ENCODE measurements at regions not wholly inside any gene's neighbourhood (a gene's known extent, or its start where the extent isn't known, plus 50 kb on each side); places are given as distances from the start of the nearest gene placed in this dataset.

DNA sequence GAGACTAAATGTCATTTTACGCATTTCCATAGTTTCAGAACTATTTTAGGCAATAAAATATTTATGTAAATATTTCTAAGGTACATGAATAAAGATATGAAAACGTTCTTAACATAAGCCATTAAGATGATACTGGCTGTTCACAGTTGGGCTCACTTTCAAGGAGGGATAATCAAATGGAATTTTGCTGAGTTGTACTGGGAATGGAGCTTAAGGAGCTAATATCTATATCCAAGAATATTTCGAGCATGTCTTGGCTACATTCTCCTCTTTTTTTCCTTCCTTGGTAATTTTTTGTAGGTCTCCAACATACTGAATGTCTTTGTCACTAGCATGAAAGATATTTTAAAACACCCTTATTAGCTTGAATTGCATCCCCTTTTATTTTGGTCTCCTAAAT is 383.4 kb downstream of the RAP2B start:
- SMC1A ChIA-PET (ENCODE audit: uncharacterized antibody, unreplicated experiment), result interaction anchor here (1.0 to 1.5 kb wide), 2 partner anchors 8 to 19 kb away, joined by 3 read pairs; no protein-coding TSS in a partner anchor
- WGBS (ENCODE audit: insufficient coverage, insufficient replicate concordance, low lambda C conversion rate, missing lambda C conversion rate), result 3% methylated on average over 3 of the region's 3 CpGs
- no peaks in the 10 kb centered on the region for H3K79me2 ChIP-seq (ENCODE audit: control insufficient read depth, insufficient read depth, low read length)
- no TSS peak for BruUV-seq (replicated peaks)
- intact Hi-C loops (cut with micrococcal nuclease; ENCODE audit: unreplicated experiment), result no loop called here
- no peaks in the 10 kb centered on the region for H4K20me1 ChIP-seq (ENCODE audit: control insufficient read depth, insufficient read depth)
- ATAC-seq, result no peak
- no peaks in the 10 kb centered on the region for H3K36me3 ChIP-seq (ENCODE audit: control insufficient read depth in 2 of 2, insufficient read depth in 2 of 2, low read length in 1 of 2)
- CTCF ChIA-PET, result no interaction called here
- H2AFZ ChIP-seq (ENCODE audit: control insufficient read depth, low read depth, low read length), result no peak overlapping the region
- no peak for DNase-seq (ENCODE audit: low read depth, low spot score)
- no peak for FAIRE-seq
- no peaks in the 10 kb centered on the region for H3K9me3 ChIP-seq (replicated peaks; ENCODE audit: control insufficient read depth, insufficient read depth, low read length)
- H3K4me3 ChIP-seq, result no peak overlapping the region
- H3K4me1 ChIP-seq (ENCODE audit: control insufficient read depth, insufficient read depth, low read length), result no peaks in the 10 kb centered on the region
- H3K9ac ChIP-seq (ENCODE audit: control insufficient read depth, insufficient read depth, low read length), result no peak overlapping the region
- no peaks in the 10 kb centered on the region for H3K27me3 ChIP-seq (replicated peaks in 1 of 2; ENCODE audit: control insufficient read depth in 2 of 2, insufficient read depth in 2 of 2, low read length in 1 of 2)
- POLR2A ChIA-PET, result no interaction called here
- no peak overlapping the region for H3K4me2 ChIP-seq (ENCODE audit: control insufficient read depth, insufficient read depth)
- H3K27ac ChIP-seq (ENCODE audit: control insufficient read depth, insufficient read depth), result no peak overlapping the region
- RAD21 ChIA-PET (ENCODE audit: unreplicated experiment), result no interaction called here
- TF ChIP-seq, protein P1, sequence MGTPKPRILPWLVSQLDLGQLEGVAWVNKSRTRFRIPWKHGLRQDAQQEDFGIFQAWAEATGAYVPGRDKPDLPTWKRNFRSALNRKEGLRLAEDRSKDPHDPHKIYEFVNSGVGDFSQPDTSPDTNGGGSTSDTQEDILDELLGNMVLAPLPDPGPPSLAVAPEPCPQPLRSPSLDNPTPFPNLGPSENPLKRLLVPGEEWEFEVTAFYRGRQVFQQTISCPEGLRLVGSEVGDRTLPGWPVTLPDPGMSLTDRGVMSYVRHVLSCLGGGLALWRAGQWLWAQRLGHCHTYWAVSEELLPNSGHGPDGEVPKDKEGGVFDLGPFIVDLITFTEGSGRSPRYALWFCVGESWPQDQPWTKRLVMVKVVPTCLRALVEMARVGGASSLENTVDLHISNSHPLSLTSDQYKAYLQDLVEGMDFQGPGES (IDR thresholded peaks at IDR 0.05), result no peak
- TF ChIP-seq, protein P2, sequence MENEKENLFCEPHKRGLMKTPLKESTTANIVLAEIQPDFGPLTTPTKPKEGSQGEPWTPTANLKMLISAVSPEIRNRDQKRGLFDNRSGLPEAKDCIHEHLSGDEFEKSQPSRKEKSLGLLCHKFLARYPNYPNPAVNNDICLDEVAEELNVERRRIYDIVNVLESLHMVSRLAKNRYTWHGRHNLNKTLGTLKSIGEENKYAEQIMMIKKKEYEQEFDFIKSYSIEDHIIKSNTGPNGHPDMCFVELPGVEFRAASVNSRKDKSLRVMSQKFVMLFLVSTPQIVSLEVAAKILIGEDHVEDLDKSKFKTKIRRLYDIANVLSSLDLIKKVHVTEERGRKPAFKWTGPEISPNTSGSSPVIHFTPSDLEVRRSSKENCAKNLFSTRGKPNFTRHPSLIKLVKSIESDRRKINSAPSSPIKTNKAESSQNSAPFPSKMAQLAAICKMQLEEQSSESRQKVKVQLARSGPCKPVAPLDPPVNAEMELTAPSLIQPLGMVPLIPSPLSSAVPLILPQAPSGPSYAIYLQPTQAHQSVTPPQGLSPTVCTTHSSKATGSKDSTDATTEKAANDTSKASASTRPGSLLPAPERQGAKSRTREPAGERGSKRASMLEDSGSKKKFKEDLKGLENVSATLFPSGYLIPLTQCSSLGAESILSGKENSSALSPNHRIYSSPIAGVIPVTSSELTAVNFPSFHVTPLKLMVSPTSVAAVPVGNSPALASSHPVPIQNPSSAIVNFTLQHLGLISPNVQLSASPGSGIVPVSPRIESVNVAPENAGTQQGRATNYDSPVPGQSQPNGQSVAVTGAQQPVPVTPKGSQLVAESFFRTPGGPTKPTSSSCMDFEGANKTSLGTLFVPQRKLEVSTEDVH (IDR thresholded peaks at IDR 0.05; ENCODE audit: low read depth, partially characterized antibody), result no peak
- TF ChIP-seq NFYA (IDR thresholded peaks at IDR 0.05; ENCODE audit: borderline replicate concordance, low read depth, low read length), result no peak
- TF ChIP-seq, protein P3, sequence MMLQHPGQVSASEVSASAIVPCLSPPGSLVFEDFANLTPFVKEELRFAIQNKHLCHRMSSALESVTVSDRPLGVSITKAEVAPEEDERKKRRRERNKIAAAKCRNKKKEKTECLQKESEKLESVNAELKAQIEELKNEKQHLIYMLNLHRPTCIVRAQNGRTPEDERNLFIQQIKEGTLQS (IDR thresholded peaks at IDR 0.05; ENCODE audit: borderline replicate concordance, extremely low read depth, low read depth, low read length), result no peak
- no peak for TF ChIP-seq BMI1 (IDR thresholded peaks at IDR 0.05; ENCODE audit: borderline replicate concordance)
- in situ Hi-C loops (cut with MboI), result no loop called here

All from GM12878 (cell line).